NCI-H82 treated with DMSO at 0.1 percent for 48 hours (cell line): ENCODE measurements at regions not wholly inside any gene's neighbourhood (a gene's known extent, or its start where the extent isn't known, plus 50 kb on each side); places are given as distances from the start of the nearest gene placed in this dataset.
"Not testable (repeated sequence)": the region's sequence is repeated elsewhere in the genome, so short reads cannot be mapped to it uniquely, and the experiment has no call there.

Experiments
- DNase-seq: peaks from one replicate; lab custom pipeline; 2025; ENCODE audit not compliant: unreplicated experiment; lab: John Stamatoyannopoulos, UW

DNA sequence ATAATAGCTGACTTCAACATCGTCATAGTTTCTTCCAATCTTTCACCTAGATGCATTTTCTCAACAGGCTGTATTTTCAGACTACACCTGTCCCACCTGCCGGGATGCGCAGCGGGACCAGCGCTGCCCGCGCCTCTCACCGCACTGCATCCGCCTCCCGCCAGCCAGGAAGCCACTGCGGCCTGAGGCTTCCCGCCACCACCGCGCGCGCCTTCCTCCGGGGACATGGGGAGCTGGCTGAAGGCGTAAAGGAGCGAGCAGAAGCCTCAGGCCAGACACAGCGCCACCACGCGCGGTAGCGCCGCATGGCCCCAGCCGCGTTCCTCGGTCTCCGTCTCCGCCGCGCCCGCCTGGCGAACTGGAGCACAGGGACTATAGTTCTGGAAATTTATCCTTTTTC, 135.7 kb upstream of the TEKT4 start:
- DNase-seq: not testable (repeated sequence)

DNA sequence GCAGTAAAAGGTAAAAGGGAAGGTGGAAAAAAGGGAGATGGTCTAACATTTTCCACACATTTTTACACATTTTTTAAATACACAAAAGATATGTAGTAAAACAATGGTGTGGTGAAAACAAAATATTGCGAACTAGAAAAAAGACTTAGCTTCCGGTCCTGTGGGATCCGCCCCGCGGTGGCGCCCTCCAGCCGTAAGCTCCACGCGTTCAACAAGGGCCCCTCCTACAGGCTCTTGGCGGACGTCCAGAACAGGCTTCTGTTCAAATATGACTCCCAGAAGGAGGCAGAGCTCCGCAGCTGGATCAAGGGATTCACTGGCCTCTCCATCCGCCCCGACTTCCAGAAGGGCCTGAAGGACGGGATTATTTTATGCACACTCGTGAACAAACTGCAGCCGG, 134.1 kb upstream of the TEKT4 start:
- not testable (repeated sequence) for DNase-seq

DNA sequence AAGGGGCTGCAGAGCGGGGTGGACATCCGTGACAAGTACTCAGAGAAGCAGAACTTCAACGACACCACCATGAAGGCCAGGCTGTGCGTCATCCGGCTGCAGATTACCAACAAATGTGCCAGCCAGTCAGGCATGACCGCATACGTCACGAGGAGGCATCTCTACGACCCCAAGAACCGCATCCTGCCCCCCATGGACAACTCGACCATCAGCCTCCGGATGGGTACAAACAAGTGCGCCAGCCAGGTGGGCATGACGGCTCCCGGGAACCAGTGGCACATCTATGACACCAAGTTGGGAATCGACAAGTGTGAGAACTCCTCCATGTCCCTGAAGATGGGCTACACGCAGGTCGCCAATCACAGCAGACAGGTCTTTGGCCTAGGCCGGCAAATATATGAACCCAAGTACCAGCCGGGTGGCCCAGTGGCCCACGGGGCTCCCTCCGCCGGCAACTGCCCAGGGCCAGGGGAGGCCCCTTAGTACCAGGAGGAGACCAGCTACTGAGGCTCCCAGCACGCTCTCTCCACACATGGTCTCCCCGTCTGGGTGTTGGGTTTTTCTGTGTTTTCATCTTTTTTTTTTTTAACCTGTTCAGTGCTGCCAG, 133.4 kb upstream of the TEKT4 start:
- DNase-seq: not testable (repeated sequence)

DNA sequence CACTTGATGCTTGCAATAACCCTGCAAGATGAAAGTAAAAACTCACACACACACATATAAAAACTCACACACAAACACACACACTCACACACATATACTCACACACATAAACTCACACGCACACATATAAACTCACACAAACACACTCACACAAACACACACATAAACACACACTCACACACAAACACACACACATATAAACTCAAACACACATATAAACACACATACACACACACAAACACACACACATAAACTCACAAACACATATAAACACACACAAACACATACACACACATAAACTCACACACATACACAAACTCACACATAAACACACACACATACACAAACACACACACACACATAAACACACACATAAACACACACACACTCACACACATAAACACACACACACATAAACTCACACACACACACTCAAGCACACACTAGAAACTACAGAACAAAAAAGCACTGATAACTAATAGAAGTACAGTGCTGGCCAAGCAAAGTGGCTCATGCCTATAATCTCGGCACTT, 117.7 kb upstream of the TEKT4 start:
- DNase-seq: no peak

DNA sequence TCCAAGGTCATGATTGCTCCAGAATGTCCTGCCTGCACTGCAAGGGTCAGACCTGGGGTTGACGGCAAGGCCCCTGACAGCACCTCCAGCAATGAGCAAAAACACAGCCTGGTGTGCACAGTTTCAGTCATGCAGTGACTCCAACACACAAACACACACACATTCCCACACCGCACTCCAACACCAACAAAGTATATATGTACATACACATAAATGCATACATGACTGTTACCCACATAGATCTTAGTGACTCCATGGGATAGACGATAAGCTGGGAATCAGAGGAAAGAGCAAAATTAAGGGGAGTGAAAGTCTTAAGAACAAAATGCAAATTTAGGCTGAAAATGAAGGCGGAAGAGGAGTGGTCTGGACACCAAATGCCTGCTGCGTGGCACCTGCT, 112.7 kb upstream of the TEKT4 start:
- DNase-seq: no peak

DNA sequence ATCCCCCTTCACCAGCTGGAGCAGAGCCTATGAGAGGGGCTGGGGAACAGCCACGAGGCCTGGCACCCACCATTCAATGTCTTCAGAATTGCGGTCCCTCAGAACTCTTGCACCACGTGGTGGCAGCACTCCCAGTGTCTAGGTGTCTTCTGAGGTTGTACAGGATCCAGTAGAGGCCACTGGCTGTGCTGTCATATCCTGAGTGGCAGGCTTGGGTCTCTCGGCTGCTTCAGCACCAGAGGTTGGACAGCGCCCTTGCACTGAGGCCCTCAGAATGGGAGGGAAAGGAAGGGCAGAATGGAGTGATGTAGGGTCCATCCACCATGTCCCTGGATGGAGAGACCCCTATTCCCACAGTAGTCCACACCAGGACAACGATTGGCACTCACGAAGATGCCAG, 112.0 kb upstream of the TEKT4 start:
- DNase-seq: no peak

DNA sequence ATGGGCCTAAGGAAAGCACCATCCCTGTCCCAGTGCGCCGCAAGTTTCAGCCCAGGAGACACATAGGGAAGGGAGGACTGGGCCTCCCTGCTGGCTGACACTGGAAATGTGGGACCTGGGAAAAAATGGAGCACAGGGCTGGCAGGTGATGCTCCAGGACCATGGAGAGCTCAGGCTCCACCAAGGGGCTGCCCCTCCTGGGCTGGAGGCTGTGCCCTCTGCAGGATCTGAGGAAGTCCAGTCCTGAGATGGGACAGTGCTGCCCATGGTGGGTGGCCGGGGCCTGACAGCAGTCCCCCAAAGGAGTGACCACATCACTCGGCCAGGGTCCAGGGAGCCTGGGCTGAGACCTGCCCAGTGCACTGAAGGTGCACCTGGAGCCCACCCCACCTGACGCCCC, 108.6 kb upstream of the TEKT4 start:
- DNase-seq: no peak

DNA sequence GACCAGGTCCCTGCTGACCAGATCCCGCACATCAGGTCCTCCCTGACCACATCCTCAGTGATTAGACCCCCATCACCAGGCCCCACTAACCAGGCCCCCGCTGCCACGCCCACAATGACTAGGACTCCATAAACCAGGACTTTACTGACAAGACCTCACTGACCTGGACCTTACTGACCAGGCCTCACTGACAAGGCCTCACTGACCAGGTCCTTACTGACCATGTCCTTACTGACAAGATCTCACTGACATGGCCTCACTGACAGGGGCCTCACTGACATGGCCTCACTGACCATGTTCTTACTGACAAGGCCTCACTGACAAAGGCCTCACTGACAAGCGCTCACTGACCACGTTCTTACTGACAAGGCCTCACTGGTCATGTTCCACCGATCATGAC, 107.9 kb upstream of the TEKT4 start:
- DNase-seq: no peak

DNA sequence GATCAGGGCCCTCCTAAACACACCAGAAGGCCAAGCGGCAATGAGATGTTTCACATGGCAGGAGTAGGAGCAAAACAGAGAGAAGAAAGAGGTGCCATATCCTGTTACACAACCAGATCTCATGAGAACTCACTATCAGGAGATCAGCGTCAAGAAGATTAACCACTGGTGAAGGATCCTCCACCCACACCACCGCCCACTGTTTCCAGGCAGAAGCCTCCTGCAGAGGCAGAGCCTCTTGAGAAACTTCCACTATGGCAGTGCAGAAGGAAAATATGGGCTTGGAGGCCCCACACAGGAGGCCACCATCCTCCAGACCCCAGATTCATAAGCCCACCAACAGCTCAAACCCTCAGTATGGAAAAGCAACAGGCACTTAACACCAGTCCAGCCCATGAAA, 106.9 kb upstream of the TEKT4 start:
- not testable (repeated sequence) for DNase-seq

DNA sequence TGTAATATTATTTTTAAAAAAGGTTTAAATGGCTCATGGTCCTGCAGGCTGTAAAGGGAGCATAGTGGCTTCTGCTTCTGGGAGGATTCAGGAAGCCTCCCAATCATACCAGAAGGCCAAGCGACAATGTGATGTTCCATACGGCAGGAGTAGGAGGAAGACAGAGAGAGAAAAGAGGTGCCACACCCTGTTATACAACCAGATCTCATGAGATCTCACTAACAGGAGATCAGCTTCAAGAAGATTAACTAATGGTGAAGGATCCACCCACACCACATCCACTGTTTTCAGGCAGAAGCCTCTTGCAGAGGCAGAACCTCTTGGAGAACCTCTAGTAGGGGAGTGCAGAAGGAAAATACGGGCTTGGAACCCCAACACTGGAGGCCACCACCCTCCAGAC, 103.9 kb upstream of the TEKT4 start:
- no peak for DNase-seq

DNA sequence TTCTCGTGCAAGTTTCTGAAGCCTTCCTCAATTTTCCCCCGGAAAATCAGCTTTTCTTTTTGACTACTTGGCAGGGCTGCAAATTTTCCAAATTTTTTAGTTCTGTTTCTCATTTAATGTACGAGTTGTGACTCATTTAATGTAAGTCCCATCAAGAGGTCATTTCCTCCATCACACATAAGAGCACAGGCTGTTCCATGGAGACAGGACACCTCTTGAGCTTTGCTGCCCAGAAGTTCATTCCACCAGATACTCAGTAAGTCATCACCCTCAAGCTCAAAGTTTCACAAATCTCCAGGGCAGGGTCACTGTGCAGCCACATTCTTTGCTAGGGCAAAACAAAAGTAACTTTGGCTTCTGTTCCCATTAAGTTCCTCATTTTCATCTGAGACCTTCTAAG, 101.5 kb upstream of the TEKT4 start:
- no peak for DNase-seq

DNA sequence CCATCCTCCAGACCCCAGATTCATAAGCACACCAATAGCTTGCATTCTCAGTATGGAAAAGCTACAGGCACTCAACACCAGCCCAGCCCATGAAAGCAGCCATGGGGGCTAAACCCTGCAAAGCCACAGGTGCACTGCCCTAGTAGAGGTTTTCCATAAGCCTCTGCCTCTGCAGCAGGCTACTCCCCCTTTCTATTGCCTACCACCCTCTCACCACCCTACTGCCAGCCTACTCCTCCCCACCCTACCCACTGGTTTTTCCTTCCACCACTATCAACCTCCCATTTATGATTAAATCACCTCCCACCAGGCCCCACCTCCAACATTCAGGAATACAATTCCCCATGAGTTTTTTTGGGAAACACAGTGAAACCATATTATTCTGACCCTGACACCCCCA, 96.4 kb upstream of the TEKT4 start:
- DNase-seq: no peak

DNA sequence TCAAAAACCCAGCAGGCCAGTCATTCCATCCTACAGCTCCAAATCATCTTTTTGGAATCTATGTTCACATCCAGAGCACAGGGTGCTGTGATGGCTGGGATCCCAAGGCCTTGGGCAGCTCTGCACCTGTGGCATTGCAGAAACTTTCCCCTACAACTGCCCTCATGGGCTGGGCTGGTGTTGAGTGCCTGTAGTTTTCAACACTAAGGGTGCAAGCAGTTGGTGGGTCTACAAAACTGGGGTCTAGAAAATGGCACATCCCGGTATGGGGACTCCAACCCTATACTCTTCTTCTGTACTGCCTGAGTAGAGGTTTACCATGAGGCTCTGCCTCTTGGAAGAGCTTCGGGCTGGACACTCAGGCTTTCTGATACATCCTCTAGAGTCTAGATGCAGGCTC, 95.2 kb upstream of the TEKT4 start:
- DNase-seq: no peak

DNA sequence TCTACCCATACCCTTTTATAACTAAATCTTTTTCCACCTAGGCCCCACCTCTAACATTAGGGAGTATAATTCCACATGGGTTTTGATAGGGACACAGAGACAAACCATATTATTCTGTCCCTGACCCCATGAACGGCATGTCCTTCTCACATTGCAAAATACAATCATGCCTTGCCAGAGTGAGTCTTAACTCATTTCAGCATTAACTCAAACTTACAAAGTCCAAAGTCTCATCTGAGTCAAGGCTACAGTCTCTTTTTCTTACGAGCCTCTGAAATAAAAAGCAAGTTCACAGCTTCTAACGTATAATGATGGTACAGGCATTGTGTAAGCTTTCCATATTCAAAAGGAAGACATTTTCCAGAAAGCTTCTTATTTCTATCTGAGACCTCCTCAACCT, 86.1 kb upstream of the TEKT4 start:
- DNase-seq: not testable (repeated sequence)

DNA sequence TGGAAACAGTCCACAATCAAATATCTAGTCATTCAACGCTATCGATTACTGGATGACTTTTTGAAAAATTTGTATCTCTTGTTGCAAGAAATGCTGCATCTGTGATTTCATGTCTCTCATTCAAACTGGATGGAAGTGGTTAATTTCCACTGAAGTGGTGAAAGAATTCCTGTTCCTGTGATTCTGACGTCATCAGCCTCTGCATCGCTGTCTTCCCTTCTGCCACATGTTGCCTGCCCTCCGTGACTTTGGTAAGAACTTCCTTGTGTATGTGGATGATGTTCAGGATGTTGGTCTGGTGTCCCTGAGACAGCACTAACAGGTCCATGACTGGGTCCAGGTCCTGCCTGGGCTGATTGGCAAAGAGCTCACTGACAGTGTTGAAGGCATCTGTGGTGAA, 84.8 kb upstream of the TEKT4 start:
- DNase-seq: not testable (repeated sequence)

DNA sequence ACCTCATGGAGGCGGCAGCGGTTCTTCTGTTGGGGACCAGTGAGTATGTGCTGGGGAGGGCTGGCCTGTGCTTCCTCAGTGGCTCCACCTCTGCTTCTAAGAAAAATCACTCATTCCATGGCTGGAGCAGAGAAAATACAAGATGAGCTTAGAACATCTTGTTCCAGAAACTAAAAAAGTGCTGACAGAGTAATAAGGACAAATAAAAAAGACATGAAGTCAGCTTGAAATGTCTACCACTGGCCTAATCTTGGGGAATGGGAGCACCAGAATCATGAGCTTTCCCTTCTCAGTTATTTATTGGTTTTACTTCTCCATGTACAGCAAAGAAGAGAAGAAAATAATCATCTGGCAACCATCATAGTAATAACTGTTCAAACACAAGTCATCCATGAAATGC, 81.1 kb upstream of the TEKT4 start:
- not testable (repeated sequence) for DNase-seq

DNA sequence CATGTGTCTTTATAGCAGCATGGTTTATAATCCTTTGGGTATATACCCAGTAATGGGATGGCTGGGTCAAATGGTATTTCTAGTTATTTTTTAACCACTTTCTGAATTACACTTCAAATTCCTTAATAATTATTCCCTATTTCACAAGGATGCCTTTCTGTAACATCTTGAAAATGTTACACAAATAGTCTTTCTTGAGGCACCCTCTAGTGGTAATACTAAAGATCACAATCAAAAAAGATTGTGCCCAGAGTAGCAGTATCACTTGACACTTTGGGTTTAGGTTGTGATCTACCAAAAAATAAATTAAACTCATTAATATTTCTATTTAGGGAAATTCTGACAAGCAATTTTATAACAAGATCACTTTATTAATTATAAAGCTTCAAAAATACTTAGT, 74.0 kb upstream of the TEKT4 start:
- DNase-seq: not testable (repeated sequence)
